A673 (cell line): ENCODE measurements at regions not wholly inside any gene's neighbourhood (a gene's known extent, or its start where the extent isn't known, plus 50 kb on each side); places are given as distances from the start of the nearest gene placed in this dataset.

Experiments used
- BruUV-seq: library from RNA; stranded (reverse); fragments of 400-500 nt; replicated peaks from 2 replicates; lab custom pipeline; 2021; lab: Mats Ljungman, UMichigan
- CTCF ChIA-PET: fragments of 300-600 bp; sonication (Branson Sonifier 250); formaldehyde crosslinking; loops from one replicate; lab custom pipeline; 2022; ENCODE audit warnings: antibody characterized with exemption; lab: Charles Lee
- POLR2A ChIA-PET: fragments of 300-600 bp; sonication (Branson Sonifier 250); formaldehyde crosslinking; loops from one replicate; lab custom pipeline; 2022; ENCODE audit warnings: antibody characterized with exemption; ENCODE audit not compliant: low non-redundant PET; lab: Charles Lee
- DNase-seq: peaks from one replicate; pipeline ENCODE4 v3.0.0-alpha.2; 2015; ENCODE audit warnings: low spot score
- H3K27ac ChIP-seq: fragments of 200-600 bp; sonication (generic); 2 replicates; pipeline ENCODE4 v1.5.1; 2016; ENCODE audit warnings: mixed run types, low read depth, mild to moderate bottlenecking, mixed read lengths, antibody characterized with exemption, low read length; ENCODE audit not compliant: poor library complexity, severe bottlenecking
- H3K27me3 ChIP-seq: fragments of 200-600 bp; sonication (generic); replicated peaks from 2 replicates; pipeline ENCODE4 v1.6.1; 2017; ENCODE audit warnings: mixed run types, low read depth, mild to moderate bottlenecking, mixed read lengths, antibody characterized with exemption, low read length; ENCODE audit not compliant: insufficient read depth, poor library complexity
- H3K36me3 ChIP-seq: fragments of 200-600 bp; sonication (generic); 2 replicates; pipeline ENCODE4 v1.6.1; 2016; ENCODE audit warnings: mixed run types, mild to moderate bottlenecking, mixed read lengths, antibody characterized with exemption, low read length; ENCODE audit not compliant: insufficient read depth, poor library complexity, severe bottlenecking
- H3K4me1 ChIP-seq: fragments of 200-600 bp; sonication (generic); 2 replicates; pipeline ENCODE4 v1.6.1; 2017; ENCODE audit warnings: mixed run types, mild to moderate bottlenecking, mixed read lengths, antibody characterized with exemption, low read length; ENCODE audit not compliant: insufficient read depth, poor library complexity, severe bottlenecking
- H3K4me3 ChIP-seq: fragments of 200-600 bp; sonication (generic); 2 replicates; pipeline ENCODE4 v1.5.1; 2016; ENCODE audit warnings: low read depth, mixed run types, mild to moderate bottlenecking, mixed read lengths, low read length; ENCODE audit not compliant: poor library complexity, severe bottlenecking
- H3K9me3 ChIP-seq: fragments of 200-600 bp; sonication (generic); 2 replicates; pipeline ENCODE4 v1.6.1; 2016; ENCODE audit warnings: mixed run types, low read depth, mild to moderate bottlenecking, mixed read lengths, antibody characterized with exemption, low read length; ENCODE audit not compliant: poor library complexity, severe bottlenecking
- EZH2 ChIP-seq: fragments of 200-600 bp; sonication (generic); IDR thresholded peaks from 2 replicates; pipeline ENCODE4 v1.6.1; 2017; ENCODE audit warnings: borderline replicate concordance, low read depth, mild to moderate bottlenecking, mixed read lengths, antibody characterized with exemption, low read length; ENCODE audit not compliant: poor library complexity, severe bottlenecking
- intact Hi-C: fragments of 100-400 bp; cut with micrococcal nuclease; formaldehyde crosslinking; loops from one replicate; pipeline ENCODE4 v1.10.0; 2022; ENCODE audit not compliant: unreplicated experiment
- TF ChIP-seq, protein P1 (sequence below): fragments of 300-800, 200-600 bp; sonication (generic); conservative IDR thresholded peaks from 2 replicates; pipeline ENCODE4 v1.5.1; 2017; ENCODE audit warnings: low read depth, mild to moderate bottlenecking, antibody characterized with exemption, low read length, moderate library complexity, mixed read lengths

GRCh38 chr13:70714993-70715392, 606.7 kb upstream of the KLHL1 start:
- CTCF ChIA-PET: no interaction called here
- no peaks in the 10 kb centered on the region for H3K27me3 ChIP-seq
- POLR2A ChIA-PET: no interaction called here
- TF ChIP-seq, protein P1, sequence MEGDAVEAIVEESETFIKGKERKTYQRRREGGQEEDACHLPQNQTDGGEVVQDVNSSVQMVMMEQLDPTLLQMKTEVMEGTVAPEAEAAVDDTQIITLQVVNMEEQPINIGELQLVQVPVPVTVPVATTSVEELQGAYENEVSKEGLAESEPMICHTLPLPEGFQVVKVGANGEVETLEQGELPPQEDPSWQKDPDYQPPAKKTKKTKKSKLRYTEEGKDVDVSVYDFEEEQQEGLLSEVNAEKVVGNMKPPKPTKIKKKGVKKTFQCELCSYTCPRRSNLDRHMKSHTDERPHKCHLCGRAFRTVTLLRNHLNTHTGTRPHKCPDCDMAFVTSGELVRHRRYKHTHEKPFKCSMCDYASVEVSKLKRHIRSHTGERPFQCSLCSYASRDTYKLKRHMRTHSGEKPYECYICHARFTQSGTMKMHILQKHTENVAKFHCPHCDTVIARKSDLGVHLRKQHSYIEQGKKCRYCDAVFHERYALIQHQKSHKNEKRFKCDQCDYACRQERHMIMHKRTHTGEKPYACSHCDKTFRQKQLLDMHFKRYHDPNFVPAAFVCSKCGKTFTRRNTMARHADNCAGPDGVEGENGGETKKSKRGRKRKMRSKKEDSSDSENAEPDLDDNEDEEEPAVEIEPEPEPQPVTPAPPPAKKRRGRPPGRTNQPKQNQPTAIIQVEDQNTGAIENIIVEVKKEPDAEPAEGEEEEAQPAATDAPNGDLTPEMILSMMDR: no peak
- TF ChIP-seq EZH2: no peak
- no peak overlapping the region for H3K27ac ChIP-seq
- H3K9me3 ChIP-seq: no peaks in the 10 kb centered on the region
- intact Hi-C loops: no loop called here
- DNase-seq: no peak
- no TSS peak for BruUV-seq
- no peaks in the 10 kb centered on the region for H3K4me1 ChIP-seq
- H3K36me3 ChIP-seq: no peaks in the 10 kb centered on the region
- no peak overlapping the region for H3K4me3 ChIP-seq

DNA sequence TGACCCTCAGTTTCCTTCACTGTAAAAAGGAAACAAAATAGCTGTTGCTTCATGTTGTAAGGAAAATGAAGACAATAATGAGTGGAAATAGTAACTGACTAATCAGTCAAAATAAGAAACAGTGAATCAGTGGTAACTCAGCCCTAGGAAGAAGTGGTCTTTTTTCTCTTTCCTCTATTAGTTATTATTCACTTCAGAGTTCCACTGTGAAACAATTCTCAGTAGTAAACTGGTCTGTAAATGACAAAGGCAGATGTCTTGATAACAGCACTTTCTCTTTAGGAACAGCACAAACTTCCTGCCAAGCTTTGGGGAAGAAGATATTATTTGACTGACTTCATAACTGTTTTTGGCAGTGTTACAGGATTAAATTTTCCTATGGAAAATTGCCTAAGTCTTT, 600.5 kb upstream of the KLHL1 start:
- intact Hi-C loops: no loop called here
- no peak for DNase-seq
- peaks cover 8% of the 10 kb centered on the region for H3K27me3 ChIP-seq
- BruUV-seq: no TSS peak
- TF ChIP-seq, protein P1: no peak
- no peak for TF ChIP-seq EZH2
- H3K4me1 ChIP-seq: no peaks in the 10 kb centered on the region
- H3K9me3 ChIP-seq: no peaks in the 10 kb centered on the region
- no peaks in the 10 kb centered on the region for H3K36me3 ChIP-seq
- H3K27ac ChIP-seq: no peak overlapping the region
- POLR2A ChIA-PET: no interaction called here
- no peak overlapping the region for H3K4me3 ChIP-seq
- CTCF ChIA-PET: no interaction called here

DNA sequence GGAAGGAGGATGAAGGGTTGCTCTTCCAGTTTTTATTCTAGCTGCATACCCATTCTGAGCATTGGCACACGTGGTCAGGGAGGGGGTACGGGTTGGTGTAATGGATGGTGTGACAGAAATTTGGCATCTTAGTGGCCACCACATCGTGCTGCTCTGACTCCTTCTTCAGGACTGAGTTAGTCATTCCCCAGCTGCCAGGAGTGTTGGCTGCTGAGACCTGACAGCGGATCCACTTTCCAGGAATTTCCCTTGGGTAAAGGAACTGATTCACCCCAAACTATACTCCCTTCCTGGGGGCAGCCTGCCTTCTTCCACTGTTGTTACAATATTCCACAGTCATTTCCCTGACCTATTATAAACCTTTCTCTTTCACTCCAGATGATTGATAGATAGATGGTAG, 595.5 kb upstream of the KLHL1 start:
- no peak overlapping the region for H3K27ac ChIP-seq
- intact Hi-C loops: no loop called here
- H3K4me3 ChIP-seq: no peak overlapping the region
- ChIA-PET CTCF (no interaction called here), POLR2A (no interaction called here)
- DNase-seq: no peak
- H3K36me3 ChIP-seq: no peaks in the 10 kb centered on the region
- no peaks in the 10 kb centered on the region for H3K9me3 ChIP-seq
- peaks cover 13% of the 10 kb centered on the region for H3K27me3 ChIP-seq
- TF ChIP-seq EZH2: no peak
- TF ChIP-seq, protein P1: no peak
- no peaks in the 10 kb centered on the region for H3K4me1 ChIP-seq
- BruUV-seq: no TSS peak
